ENCODE measurements at regions not wholly inside any gene's neighbourhood (a gene's known extent, or its start where the extent isn't known, plus 50 kb on each side); places are given as distances from the start of the nearest gene placed in this dataset.
"Not testable (repeated sequence)": the region's sequence is repeated elsewhere in the genome, so short reads cannot be mapped to it uniquely, and the experiment has no call there.

GRCh38 chr22:26770624-26771023 is 113.2 kb downstream of the MIAT start:
- Histone ChIP-seq H3K36me3 (peaks cover 24% of the 10 kb centered on the region), H3K4me3 (no peak overlapping the region), H3K4me1 (no peaks in the 10 kb centered on the region), H3K27me3 (no peaks in the 10 kb centered on the region), H3K9me3 (no peaks in the 10 kb centered on the region), H3K27ac (no peak overlapping the region)
- TF ChIP-seq POLR2AphosphoS5 (IDR thresholded peaks at IDR 0.05) (no peak), CTCF (IDR thresholded peaks at IDR 0.05) (no peak), POLR2A (IDR thresholded peaks at IDR 0.05) (no peak), EP300 (IDR thresholded peaks at IDR 0.05) (no peak)
- DNase-seq (ENCODE audit: low spot score in 2 of 2) = no peak
- 82% methylated on average over 2 of the region's 2 CpGs for WGBS

DNA sequence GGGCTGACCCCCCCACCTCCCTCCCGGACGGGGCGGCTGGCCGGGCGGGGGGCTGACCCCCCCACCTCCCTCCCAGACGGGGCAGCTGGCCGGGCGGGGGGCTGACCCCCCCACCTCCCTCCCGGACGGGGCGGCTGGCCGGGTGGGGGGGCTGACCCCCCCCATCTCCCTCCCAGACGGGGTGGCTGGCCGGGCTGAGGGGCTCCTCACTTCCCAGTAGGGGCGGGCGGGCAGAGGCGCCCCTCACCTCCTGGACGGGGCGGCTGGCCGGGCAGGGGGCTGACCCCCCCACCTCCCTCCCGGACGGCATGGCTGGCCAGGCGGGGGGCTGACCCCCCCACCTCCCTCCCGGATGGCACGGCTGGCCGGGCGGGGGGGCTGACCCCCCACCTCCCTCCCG is 115.7 kb downstream of the MIAT start:
- peaks cover 27% of the 10 kb centered on the region for H3K36me3 ChIP-seq
- not testable (repeated sequence) for H3K9me3 ChIP-seq; H3K4me1 ChIP-seq; H3K4me3 ChIP-seq; DNase-seq (ENCODE audit: low spot score in 2 of 2); H3K27me3 ChIP-seq; H3K27ac ChIP-seq
- no CpG with 5 or more reads among the region's 28 CpGs for WGBS

DNA sequence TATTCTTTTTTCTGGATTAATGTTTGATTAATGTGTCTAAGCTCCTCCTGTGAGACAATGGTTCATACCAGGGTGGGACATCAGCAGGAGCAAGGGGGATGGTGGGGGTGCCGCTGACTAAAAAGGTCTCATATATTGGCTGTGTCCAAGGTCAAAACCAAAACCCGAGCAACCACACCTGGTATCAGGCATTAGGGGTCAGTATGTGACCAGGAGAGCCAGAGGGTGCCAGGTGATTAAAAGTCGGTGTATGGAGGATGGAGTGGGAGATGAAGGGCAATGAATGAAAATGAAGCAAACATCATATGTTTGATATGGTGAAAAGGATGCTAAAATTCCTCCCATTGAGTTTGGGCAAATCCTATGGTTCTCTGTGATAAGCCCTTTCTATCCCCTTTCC is 118.0 kb downstream of the MIAT start:
- no peak for TF ChIP-seq CTCF (IDR thresholded peaks at IDR 0.05)
- no peak for TF ChIP-seq POLR2A (IDR thresholded peaks at IDR 0.05)
- TF ChIP-seq POLR2AphosphoS5 (IDR thresholded peaks at IDR 0.05) = no peak
- TF ChIP-seq EP300 (IDR thresholded peaks at IDR 0.05) = no peak
- Histone ChIP-seq H3K27me3 (no peaks in the 10 kb centered on the region), H3K27ac (no peak overlapping the region), H3K36me3 (peaks cover 48% of the 10 kb centered on the region), H3K4me1 (peaks cover 5% of the 10 kb centered on the region), H3K4me3 (no peak overlapping the region), H3K9me3 (no peaks in the 10 kb centered on the region)
- WGBS = 90% methylated on average over 3 of the region's 3 CpGs
- no peak for DNase-seq (ENCODE audit: low spot score in 2 of 2)

GRCh38 chr22:26777156-26777801 is 119.9 kb downstream of the MIAT start:
- WGBS = 44% methylated on average over 6 of the region's 6 CpGs
- no peak overlapping the region for H3K27ac ChIP-seq
- peaks cover 5% of the 10 kb centered on the region for H3K4me1 ChIP-seq
- H3K4me3 ChIP-seq = no peak overlapping the region
- no peak for DNase-seq (ENCODE audit: low spot score in 2 of 2)
- TF ChIP-seq POLR2AphosphoS5 (IDR thresholded peaks at IDR 0.05) (no peak), CTCF (IDR thresholded peaks at IDR 0.05) (no peak), POLR2A (IDR thresholded peaks at IDR 0.05) (no peak), EP300 (IDR thresholded peaks at IDR 0.05) (no peak)
- peaks cover 63% of the 10 kb centered on the region for H3K36me3 ChIP-seq
- no peaks in the 10 kb centered on the region for H3K27me3 ChIP-seq
- H3K9me3 ChIP-seq = no peaks in the 10 kb centered on the region

- Histone ChIP-seq H3K27me3 (no peaks in the 10 kb centered on the region), H3K4me3 (no peak overlapping the region), H3K9me3 (no peaks in the 10 kb centered on the region), H3K36me3 (peaks cover 70% of the 10 kb centered on the region), H3K27ac (no peak overlapping the region), H3K4me1 (peaks cover 5% of the 10 kb centered on the region)
- WGBS = 100% methylated on average over 1 of the region's 1 CpG
- TF ChIP-seq CTCF (IDR thresholded peaks at IDR 0.05) (no peak), POLR2AphosphoS5 (IDR thresholded peaks at IDR 0.05) (no peak), EP300 (IDR thresholded peaks at IDR 0.05) (no peak), POLR2A (IDR thresholded peaks at IDR 0.05) (no peak)
- no peak for DNase-seq (ENCODE audit: low spot score in 2 of 2)
Measured at GRCh38 chr22:26778372-26778771, 121.0 kb downstream of the MIAT start.

DNA sequence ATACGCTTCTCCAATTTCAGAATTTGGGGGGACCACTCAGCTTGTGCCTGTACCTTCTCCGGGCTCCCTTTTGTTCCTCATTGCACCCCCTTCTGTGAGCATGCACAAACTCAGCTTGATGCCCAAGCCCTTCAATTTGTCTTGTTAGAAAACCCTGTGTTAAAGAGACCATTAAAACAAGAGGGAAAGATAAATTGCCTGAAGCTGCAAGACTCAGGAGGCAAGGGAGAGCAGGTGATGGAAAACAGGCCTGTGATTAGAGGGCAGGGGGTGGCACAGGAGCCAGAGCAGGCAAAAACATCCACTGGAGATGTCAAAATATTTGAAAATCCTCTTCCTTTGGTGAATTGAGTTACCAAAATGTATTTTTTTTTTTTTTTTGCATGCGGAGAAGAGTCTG is 121.7 kb downstream of the MIAT start:
- Histone ChIP-seq H3K4me1 (peaks cover 5% of the 10 kb centered on the region), H3K9me3 (no peaks in the 10 kb centered on the region), H3K4me3 (no peak overlapping the region), H3K36me3 (peaks cover 71% of the 10 kb centered on the region), H3K27ac (no peak overlapping the region), H3K27me3 (no peaks in the 10 kb centered on the region)
- 90% methylated on average over 3 of the region's 3 CpGs for WGBS
- DNase-seq (ENCODE audit: low spot score in 2 of 2) = no peak
- TF ChIP-seq CTCF (IDR thresholded peaks at IDR 0.05) (no peak), POLR2AphosphoS5 (IDR thresholded peaks at IDR 0.05) (no peak), EP300 (IDR thresholded peaks at IDR 0.05) (no peak), POLR2A (IDR thresholded peaks at IDR 0.05) (no peak)

Measured in suprapubic skin (tissue), 4 donors.